UCSD-AML1 (cell line): ENCODE measurements at regions not wholly inside any gene's neighbourhood (a gene's known extent, or its start where the extent isn't known, plus 50 kb on each side); places are given as distances from the start of the nearest gene placed in this dataset.
"Not testable (repeated sequence)": the region's sequence is repeated elsewhere in the genome, so short reads cannot be mapped to it uniquely, and the experiment has no call there.

ENCODE experiments used
- DNase-seq: peaks from one replicate; lab custom pipeline; 2025; ENCODE audit not compliant: unreplicated experiment; lab: John Stamatoyannopoulos, UW

- no peak for DNase-seq
These were observed 285.1 kb upstream of the PROX1 start for GRCh38 chr1:213702703-213703102.

- DNase-seq = no peak
These were observed 282.8 kb upstream of the PROX1 start for GRCh38 chr1:213704941-213705340.

- DNase-seq = not testable (repeated sequence)
These were observed 275.8 kb upstream of the PROX1 start for GRCh38 chr1:213711833-213712490.

- DNase-seq = no peak
These were observed 273.1 kb upstream of the PROX1 start for GRCh38 chr1:213714645-213715044.

- DNase-seq = no peak
These were observed 272.6 kb upstream of the PROX1 start for GRCh38 chr1:213715182-213715581.

- peak; percentile 53 for DNase-seq
These were observed 268.3 kb upstream of the PROX1 start for GRCh38 chr1:213719462-213719861.

GRCh38 chr1:213720032-213720431 is 267.7 kb upstream of the PROX1 start:
- DNase-seq = no peak

- no peak for DNase-seq
These were observed 264.6 kb upstream of the PROX1 start for GRCh38 chr1:213723187-213723586.

GRCh38 chr1:213724640-213725536 is 262.9 kb upstream of the PROX1 start:
- DNase-seq = no peak

- DNase-seq = no peak
These were observed 259.8 kb upstream of the PROX1 start for GRCh38 chr1:213727853-213728592.

- DNase-seq = no peak
These were observed 258.9 kb upstream of the PROX1 start for GRCh38 chr1:213728593-213729536.

- DNase-seq = no peak
These were observed 254.1 kb upstream of the PROX1 start for GRCh38 chr1:213733705-213734104.

- DNase-seq = no peak
These were observed 250.3 kb upstream of the PROX1 start for GRCh38 chr1:213737398-213738035.

GRCh38 chr1:213738658-213739057 is 249.1 kb upstream of the PROX1 start:
- no peak for DNase-seq

- no peak for DNase-seq
These were observed 244.8 kb upstream of the PROX1 start for GRCh38 chr1:213742992-213743391.

GRCh38 chr1:213744780-213745179 is 243.0 kb upstream of the PROX1 start:
- DNase-seq = no peak

- DNase-seq = no peak
These were observed 242.3 kb upstream of the PROX1 start for GRCh38 chr1:213745451-213745850.

- no peak for DNase-seq
These were observed 238.2 kb upstream of the PROX1 start for GRCh38 chr1:213749558-213749957.

- DNase-seq = no peak
These were observed 237.3 kb upstream of the PROX1 start for GRCh38 chr1:213750231-213751063.
